Astrocyte of the spinal cord (primary cell): ENCODE measurements at regions not wholly inside any gene's neighbourhood (a gene's known extent, or its start where the extent isn't known, plus 50 kb on each side); places are given as distances from the start of the nearest gene placed in this dataset.
"Not testable (repeated sequence)": the region's sequence is repeated elsewhere in the genome, so short reads cannot be mapped to it uniquely, and the experiment has no call there.

Experiments
- DNase-seq: peaks from one replicate; pipeline ENCODE4 v3.0.0; 2011; ENCODE audit warnings: low read depth, low spot score
- H3K4me3 ChIP-seq: 2 replicates; pipeline ENCODE4 v1.5.1; 2011; ENCODE audit warnings: low read depth, mild to moderate bottlenecking, low read length, moderate library complexity
- in situ Hi-C: cut with HindIII; loops from 2 replicates; pipeline ENCODE4 v1.10.0; 2017; ENCODE audit warnings: low sequenced_read_pairs

DNA sequence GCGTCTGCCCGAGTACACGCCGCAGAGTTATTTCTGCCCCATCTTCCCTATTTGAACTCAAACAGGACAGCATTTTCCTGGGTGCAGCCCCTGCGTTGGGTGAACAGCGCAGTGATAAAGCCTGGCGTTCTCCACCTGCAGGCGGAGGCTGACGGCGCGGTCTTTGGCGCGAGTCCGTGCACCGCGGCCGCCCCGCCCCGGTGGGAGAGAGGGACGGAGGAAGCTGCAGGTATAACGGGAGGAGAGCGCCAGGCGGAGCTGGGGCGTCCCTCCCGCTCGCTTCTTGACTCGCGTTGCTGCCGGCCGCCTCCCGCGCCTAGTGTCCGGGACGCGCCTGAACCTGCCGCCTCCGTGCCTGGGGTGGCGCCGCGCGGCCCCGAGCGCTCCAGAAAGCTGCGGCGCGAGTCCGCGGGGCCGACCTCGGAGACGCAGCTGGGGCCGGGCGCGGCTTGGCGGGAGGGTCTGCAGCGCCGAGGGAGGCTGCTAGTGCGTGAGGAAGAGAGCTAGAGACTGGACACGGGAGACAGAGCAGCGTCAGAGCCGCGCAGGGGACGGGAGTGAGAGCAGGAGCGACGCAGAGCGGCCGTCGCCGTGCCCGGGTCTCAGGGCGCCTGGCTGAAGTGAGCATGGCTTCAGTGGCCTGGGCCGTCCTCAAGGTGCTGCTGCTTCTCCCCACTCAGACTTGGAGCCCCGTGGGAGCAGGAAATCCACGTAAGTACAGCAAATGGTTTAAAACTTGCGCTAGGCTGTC is 140.7 kb downstream of the SPATA31A7 start:
- H3K4me3 ChIP-seq, result peak overlapping the region; percentile 27
- DNase-seq, in situ Hi-C loops: not testable (repeated sequence)

DNA sequence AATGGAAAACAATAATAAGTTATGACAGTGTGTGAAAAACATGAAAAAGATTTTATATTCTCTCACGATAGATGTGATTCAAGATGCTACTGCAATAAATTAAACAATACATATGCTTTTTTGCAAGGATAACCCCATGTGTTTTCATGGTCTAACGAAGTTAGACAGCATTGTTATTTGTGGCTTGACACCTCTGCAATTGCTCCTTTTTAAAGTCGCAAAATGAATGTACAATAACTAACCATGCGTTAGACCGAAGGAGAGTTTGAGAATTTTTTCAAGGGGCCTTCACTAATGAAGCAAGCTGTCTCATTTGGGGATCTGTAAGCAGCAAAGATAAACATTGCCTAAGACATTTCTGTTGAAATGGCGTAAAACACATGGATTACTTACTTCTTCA is 167.1 kb downstream of the SPATA31A7 start:
- DNase-seq, H3K4me3 ChIP-seq, in situ Hi-C loops: not testable (repeated sequence)

GRCh38 chr9:61374390-61374789 is 184.6 kb downstream of the SPATA31A7 start:
- DNase-seq, H3K4me3 ChIP-seq, in situ Hi-C loops: not testable (repeated sequence)

DNA sequence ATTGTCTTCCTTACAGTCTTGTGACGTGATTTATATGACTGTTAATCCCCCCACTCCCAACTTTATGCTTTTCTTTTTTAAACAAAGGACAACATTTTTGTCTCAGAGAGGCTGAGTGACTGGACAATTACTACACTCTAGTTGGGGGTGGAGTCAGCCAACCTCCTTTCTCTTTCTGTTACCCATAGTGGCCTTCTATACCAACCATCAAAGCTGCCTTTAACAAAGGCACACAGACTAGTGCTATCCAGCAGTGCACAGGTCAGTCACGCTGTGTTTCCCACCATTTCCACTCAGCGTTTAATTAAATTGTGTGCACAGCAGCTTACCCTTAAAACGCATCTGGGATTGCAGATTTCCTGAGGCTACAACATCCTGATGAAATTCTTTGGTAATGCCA is 186.3 kb downstream of the SPATA31A7 start:
- H3K4me3 ChIP-seq, DNase-seq, in situ Hi-C loops: not testable (repeated sequence)

DNA sequence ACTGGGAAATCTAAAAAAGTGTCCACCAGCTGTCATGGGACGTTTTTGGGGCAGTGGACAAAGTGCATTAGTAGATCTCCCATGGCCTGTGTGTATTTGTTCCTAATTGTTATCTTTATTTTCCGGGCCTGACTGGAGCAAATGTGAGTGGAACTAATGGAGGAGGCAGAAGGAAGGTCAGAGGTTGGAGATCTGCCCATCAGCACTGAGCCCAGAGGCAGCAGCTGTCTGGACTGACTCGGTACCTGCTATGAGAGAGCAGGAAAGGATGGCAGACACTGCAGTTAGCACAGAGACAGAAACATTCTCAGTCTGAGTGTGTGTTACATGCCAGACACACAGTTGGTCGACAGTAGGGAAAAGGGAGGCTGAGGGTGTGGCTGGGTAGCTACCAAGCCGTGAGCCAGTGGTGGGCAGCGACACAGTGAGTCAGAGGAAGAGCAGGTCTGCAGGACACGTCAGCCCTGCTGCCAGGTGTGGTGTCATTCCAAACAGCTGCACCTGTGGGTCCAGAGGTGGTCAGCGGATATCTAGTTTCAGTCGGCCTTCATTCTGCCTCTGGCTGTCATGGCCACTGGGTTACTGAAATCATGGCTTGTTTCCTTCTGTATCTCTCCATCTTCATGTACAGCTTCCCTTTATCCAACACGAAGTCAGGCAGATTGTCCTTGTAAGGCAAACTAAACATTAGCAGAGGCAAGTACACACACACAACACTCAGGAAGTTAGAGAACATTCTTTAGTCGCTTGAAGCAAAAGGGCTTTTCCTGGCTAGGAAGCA is 196.4 kb downstream of the SPATA31A7 start:
- H3K4me3 ChIP-seq, in situ Hi-C loops, DNase-seq: not testable (repeated sequence)

DNA sequence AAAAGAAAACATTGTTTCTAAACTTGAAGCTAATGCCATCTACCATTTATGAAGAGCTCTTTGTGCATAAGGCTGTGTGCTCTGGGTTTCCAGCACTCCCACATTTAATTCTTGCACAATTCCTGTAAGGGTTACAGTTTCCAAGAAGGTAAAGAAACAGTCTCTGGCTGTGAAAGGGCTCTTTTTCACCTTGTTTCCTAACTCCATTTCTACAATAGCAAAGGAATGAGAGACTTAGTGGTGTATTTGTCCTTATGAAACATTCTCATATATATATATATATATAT is 196.9 kb downstream of the SPATA31A7 start:
- H3K4me3 ChIP-seq, in situ Hi-C loops, DNase-seq: not testable (repeated sequence)

DNA sequence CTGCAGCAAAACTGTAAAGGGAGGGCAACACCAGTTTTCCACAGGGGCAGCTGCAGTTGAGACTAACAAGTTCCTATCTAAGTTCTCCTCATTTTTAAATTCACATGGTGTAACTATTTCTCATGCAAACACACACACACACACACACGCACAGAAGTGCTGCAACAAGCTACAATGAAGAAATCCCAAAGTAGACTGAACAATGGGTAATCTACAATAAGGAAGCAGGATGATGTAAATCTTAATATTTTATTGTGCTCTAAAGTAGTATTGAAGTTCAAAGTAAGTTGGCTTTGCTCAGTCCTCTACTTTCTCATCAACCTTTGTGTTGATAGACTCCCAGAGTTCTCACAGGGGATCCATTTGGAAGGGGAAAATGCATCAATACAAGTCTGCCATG is 212.9 kb downstream of the SPATA31A7 start:
- DNase-seq, H3K4me3 ChIP-seq, in situ Hi-C loops: not testable (repeated sequence)

DNA sequence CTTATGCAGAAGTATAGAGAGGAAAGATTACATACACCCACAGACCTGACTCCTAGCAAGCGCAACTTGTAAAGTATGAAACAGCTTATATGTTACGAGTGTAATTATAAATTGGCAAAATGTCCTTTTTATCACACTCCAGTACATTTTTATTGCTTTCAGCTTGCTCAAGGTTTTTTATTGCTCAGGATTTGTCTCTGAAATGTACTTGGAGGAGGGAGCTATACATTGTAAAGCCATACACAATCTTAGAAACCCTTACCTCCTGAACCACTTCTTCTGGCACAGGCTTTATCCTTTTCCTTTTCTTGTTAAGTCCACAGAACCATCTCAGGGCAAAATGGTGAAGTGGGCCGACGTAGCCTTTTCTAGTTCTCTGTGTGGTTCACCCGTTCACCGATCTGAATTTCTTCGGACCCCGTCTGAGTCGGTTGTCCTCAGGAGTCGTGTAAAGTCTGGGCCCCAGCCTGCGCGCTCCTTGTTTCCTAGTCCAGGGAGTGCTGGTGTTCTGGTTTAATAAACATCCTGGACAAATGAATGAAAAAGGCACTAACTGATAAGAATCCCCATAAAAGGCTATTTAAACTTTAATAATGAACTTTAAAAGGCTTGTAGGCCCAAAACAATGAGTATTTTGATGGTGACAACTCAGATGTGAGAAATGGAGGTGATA is 222.2 kb downstream of the SPATA31A7 start:
- H3K4me3 ChIP-seq, in situ Hi-C loops, DNase-seq: not testable (repeated sequence)

DNA sequence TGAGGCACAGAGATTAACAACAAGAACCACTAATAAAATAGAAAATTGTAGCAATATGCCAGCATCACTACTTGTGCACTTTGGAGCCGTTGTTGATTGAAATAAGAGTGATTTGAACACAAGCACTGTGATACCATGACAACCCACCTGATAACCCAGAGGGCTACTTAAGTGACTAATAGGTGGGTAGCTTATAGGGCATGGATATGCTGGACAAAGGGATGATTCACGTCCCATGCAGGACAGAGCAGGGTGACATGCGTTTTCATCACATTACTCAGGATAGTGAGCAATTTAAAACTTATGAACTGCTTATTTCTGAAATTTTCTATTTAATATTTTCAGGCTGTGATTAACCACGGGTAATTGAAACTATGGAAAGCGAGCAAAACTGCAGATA is 222.9 kb downstream of the SPATA31A7 start:
- H3K4me3 ChIP-seq, in situ Hi-C loops, DNase-seq: not testable (repeated sequence)

GRCh38 chr9:61418174-61418573 is 228.3 kb downstream of the SPATA31A7 start:
- in situ Hi-C loops, H3K4me3 ChIP-seq, DNase-seq: not testable (repeated sequence)

DNA sequence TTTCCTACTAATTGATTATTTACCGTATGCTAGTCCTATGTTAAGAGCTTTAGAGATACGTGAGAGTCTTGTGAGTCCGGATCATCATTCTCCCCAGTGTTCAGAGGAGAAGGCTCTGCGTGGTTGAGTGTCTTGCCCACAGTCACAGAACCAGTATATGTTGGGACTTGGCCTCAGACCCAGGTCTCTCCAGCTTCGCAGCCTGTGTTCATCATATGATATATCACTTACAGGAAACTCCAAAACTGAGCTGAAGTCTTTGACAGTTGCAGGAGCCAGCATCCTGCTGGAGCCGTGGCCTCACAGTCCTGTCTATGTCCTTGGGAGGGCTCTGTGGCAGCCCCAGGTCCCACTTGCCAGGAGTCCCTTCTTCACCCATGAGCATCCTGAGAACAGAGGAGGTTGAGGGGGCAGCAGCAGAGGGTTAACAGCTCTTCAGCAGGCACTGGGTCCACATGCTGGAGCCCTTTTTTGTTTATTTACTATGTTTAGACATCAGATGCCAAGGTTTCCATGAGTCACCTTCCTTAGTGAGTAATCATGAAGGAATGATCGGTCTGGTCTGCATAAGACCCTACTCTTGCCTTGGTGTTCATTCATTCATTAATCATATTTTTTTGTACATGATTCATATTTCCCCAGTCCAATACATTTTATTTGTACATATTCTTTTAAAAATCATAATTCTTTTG is 230.6 kb downstream of the SPATA31A7 start:
- H3K4me3 ChIP-seq, in situ Hi-C loops, DNase-seq: not testable (repeated sequence)

- DNase-seq, H3K4me3 ChIP-seq, in situ Hi-C loops: not testable (repeated sequence)
These were observed 257.4 kb downstream of the SPATA31A7 start for GRCh38 chr9:61447189-61447588.

DNA sequence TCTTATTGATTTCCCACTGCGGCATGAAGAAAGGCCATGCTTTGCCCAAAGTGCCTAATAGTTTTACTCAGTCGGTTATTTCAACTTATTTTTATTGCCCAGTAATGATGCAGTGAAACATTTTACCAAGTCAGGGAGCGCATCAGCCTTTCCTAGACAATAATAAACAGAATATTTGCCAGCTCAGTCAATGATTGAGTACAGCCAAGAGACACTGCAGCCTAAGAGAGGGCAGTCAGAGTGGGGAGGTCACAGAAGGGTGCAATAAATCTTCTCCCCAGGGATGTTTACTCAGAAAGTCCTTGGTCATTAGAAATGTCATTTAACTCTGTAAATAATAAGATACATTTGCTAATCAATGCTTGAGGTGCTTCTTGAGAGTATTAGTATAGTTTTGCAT is 271.0 kb downstream of the SPATA31A7 start:
- DNase-seq, H3K4me3 ChIP-seq, in situ Hi-C loops: not testable (repeated sequence)
